ENCODE measurements at regions not wholly inside any gene's neighbourhood (a gene's known extent, or its start where the extent isn't known, plus 50 kb on each side); places are given as distances from the start of the nearest gene placed in this dataset.

DNA sequence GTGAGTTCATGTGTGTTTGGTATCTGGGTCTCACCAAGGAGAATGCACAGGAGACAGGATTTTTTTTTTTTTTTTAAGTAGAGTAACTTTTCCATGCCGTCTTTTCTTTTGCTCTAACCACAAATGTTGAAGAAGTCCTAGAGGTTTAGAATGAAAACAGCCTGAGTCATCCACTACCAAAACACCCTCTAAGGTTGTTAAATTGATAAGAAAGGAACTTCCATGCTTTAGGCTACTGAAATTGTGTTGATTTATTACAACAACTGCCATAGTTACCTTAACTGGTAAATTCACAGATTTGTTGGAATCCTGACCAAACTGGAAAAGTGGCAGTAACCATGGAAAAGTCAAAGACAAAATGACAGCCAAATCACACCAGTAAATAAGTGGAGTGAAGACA, 375.6 kb downstream of the AMY1C start:
- TF ChIP-seq, protein P1, sequence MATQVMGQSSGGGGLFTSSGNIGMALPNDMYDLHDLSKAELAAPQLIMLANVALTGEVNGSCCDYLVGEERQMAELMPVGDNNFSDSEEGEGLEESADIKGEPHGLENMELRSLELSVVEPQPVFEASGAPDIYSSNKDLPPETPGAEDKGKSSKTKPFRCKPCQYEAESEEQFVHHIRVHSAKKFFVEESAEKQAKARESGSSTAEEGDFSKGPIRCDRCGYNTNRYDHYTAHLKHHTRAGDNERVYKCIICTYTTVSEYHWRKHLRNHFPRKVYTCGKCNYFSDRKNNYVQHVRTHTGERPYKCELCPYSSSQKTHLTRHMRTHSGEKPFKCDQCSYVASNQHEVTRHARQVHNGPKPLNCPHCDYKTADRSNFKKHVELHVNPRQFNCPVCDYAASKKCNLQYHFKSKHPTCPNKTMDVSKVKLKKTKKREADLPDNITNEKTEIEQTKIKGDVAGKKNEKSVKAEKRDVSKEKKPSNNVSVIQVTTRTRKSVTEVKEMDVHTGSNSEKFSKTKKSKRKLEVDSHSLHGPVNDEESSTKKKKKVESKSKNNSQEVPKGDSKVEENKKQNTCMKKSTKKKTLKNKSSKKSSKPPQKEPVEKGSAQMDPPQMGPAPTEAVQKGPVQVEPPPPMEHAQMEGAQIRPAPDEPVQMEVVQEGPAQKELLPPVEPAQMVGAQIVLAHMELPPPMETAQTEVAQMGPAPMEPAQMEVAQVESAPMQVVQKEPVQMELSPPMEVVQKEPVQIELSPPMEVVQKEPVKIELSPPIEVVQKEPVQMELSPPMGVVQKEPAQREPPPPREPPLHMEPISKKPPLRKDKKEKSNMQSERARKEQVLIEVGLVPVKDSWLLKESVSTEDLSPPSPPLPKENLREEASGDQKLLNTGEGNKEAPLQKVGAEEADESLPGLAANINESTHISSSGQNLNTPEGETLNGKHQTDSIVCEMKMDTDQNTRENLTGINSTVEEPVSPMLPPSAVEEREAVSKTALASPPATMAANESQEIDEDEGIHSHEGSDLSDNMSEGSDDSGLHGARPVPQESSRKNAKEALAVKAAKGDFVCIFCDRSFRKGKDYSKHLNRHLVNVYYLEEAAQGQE (IDR thresholded peaks at IDR 0.05; ENCODE audit: insufficient read depth in 1 of 2, low read depth in 2 of 2, low read length in 2 of 2): no peak
- TF ChIP-seq FOXP2 (optimal IDR thresholded peaks at IDR 0.05; ENCODE audit: borderline replicate concordance, extremely low read depth, extremely low read length, insufficient read depth) (no peak), SIN3A (IDR thresholded peaks at IDR 0.05; ENCODE audit: borderline replicate concordance, insufficient read depth, low read length) (no peak), TAF1 (IDR thresholded peaks at IDR 0.05; ENCODE audit: borderline replicate concordance, insufficient read depth, low read length) (no peak), POLR2AphosphoS5 (IDR thresholded peaks at IDR 0.05; ENCODE audit: low read depth, low read length) (no peak)

DNA sequence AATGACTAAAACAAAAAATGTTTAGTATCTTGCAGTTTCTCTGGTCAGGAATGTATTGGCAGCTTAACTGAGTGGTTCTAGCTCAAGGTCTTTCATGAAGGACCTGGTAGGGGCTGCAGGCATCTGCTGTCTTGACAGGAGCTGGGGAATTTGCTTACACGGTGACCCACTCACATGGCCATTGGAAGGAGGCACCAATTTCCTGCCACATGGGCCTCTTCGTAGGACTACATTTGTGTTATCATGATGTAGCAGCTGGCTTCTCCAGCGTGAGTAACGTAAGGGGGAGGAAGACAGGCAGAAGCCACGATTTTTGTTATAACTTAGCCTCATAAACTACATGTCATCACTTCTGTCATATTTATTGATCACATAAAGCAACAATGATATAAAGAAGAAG, 376.3 kb downstream of the AMY1C start:
- TF ChIP-seq FOXP2 (optimal IDR thresholded peaks at IDR 0.05; ENCODE audit: borderline replicate concordance, extremely low read depth, extremely low read length, insufficient read depth) (no peak), POLR2AphosphoS5 (IDR thresholded peaks at IDR 0.05; ENCODE audit: low read depth, low read length) (no peak), SIN3A (IDR thresholded peaks at IDR 0.05; ENCODE audit: borderline replicate concordance, insufficient read depth, low read length) (no peak), TAF1 (IDR thresholded peaks at IDR 0.05; ENCODE audit: borderline replicate concordance, insufficient read depth, low read length) (no peak)
- TF ChIP-seq, protein P1 (IDR thresholded peaks at IDR 0.05; ENCODE audit: insufficient read depth in 1 of 2, low read depth in 2 of 2, low read length in 2 of 2): no peak

DNA sequence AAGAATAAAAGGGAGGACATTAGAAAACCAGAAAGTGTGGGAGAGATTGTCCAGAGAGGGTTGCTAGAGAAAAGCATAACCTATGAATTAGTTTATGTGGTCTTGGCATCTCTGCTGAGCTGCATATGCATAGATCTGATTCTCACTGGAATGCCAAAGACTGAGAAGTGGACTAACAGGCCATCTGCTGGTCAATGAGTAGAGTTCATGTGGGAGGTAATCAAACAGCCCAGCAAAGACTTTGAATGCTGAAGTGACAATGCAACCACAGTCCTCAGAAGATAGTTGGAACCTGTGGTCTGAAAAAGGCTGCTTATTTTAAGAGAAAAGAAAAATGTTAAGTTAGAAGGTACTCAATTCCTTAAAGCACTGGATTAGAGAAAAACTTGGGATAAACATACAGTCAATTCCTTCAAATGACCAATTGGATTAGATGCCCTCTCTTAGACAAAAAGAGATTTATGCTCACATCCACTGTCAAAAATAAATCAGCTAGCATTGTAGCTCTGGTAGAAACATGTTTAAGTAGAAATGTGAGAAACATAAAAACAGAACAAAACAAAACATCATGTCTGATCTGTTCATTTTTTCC, 382.8 kb downstream of the AMY1C start:
- TF ChIP-seq FOXP2 (optimal IDR thresholded peaks at IDR 0.05; ENCODE audit: borderline replicate concordance, extremely low read depth, extremely low read length, insufficient read depth): no peak
- TF ChIP-seq, protein P1 (IDR thresholded peaks at IDR 0.05; ENCODE audit: insufficient read depth in 1 of 2, low read depth in 2 of 2, low read length in 2 of 2): no peak
- TF ChIP-seq TAF1 (IDR thresholded peaks at IDR 0.05; ENCODE audit: borderline replicate concordance, insufficient read depth, low read length): no peak
- TF ChIP-seq POLR2AphosphoS5 (IDR thresholded peaks at IDR 0.05; ENCODE audit: low read depth, low read length): no peak
- no peak for TF ChIP-seq SIN3A (IDR thresholded peaks at IDR 0.05; ENCODE audit: borderline replicate concordance, insufficient read depth, low read length)

DNA sequence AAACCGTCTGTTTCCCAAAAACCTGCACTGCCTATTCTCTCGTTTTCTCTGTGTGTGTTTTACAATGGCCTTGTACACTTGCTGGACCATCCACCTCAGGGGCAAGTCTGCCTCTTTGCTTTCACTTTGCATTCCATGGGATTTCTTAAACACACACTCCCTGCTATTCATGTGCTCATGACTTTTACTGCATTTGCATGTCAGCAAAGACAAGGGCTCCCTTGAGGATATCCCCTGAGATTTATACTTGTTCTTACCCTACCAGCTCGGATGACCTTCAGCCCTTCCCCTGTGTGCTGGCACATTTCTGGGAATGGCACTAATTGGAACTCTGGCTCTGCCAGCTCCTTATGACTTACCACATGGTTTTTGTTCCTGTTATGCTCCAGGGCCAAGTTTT, 386.9 kb downstream of the AMY1C start:
- TF ChIP-seq TAF1 (IDR thresholded peaks at IDR 0.05; ENCODE audit: borderline replicate concordance, insufficient read depth, low read length): no peak
- TF ChIP-seq SIN3A (IDR thresholded peaks at IDR 0.05; ENCODE audit: borderline replicate concordance, insufficient read depth, low read length): no peak
- TF ChIP-seq, protein P1 (IDR thresholded peaks at IDR 0.05; ENCODE audit: insufficient read depth in 1 of 2, low read depth in 2 of 2, low read length in 2 of 2): no peak
- TF ChIP-seq FOXP2 (optimal IDR thresholded peaks at IDR 0.05; ENCODE audit: borderline replicate concordance, extremely low read depth, extremely low read length, insufficient read depth): no peak
- TF ChIP-seq POLR2AphosphoS5 (IDR thresholded peaks at IDR 0.05; ENCODE audit: low read depth, low read length): no peak
